Neural crest cell (in vitro differentiated cells): ENCODE measurements at regions not wholly inside any gene's neighbourhood (a gene's known extent, or its start where the extent isn't known, plus 50 kb on each side); places are given as distances from the start of the nearest gene placed in this dataset.

Experiments used
- DNase-seq: peaks from one replicate; pipeline ENCODE4 v3.0.0; 2021; ENCODE audit warnings: low read depth, mixed read lengths, low spot score
- H3K27ac Mint-ChIP-seq: one replicate; pipeline ENCODE4 v1.8.0; 2021; ENCODE audit warnings: mild to moderate bottlenecking, mixed read lengths; ENCODE audit not compliant: unreplicated experiment
- H3K27me3 Mint-ChIP-seq: 2 replicates; pipeline ENCODE4 v1.8.0; 2021; ENCODE audit warnings: low read depth, mild to moderate bottlenecking, mixed read lengths
- H3K36me3 Mint-ChIP-seq: 2 replicates; pipeline ENCODE4 v1.8.0; 2021; ENCODE audit warnings: low read depth, mild to moderate bottlenecking, mixed read lengths
- H3K4me1 Mint-ChIP-seq: 2 replicates; pipeline ENCODE4 v1.8.0; 2021; ENCODE audit warnings: mixed read lengths
- H3K4me3 Mint-ChIP-seq: one replicate; pipeline ENCODE4 v1.8.0; 2021; ENCODE audit warnings: mild to moderate bottlenecking, mixed read lengths
- H3K9me3 Mint-ChIP-seq: 2 replicates; pipeline ENCODE4 v1.8.0; 2021; ENCODE audit warnings: mixed read lengths
- CTCF ChIP-seq: fragments of 200-600 bp; sonication (generic); conservative IDR thresholded peaks from 2 replicates; pipeline ENCODE4 v1.5.0; 2021; ENCODE audit warnings: antibody characterized with exemption, mild to moderate bottlenecking

- H3K9me3 Mint-ChIP-seq: peaks cover 9% of the 10 kb centered on the region
- H3K4me1 Mint-ChIP-seq: peaks cover 27% of the 10 kb centered on the region
- no peaks in the 10 kb centered on the region for H3K27me3 Mint-ChIP-seq
- no peak overlapping the region for H3K4me3 Mint-ChIP-seq
- no peak overlapping the region for H3K27ac Mint-ChIP-seq
- H3K36me3 Mint-ChIP-seq: peaks cover 3% of the 10 kb centered on the region
- TF ChIP-seq CTCF: no peak
- no peak for DNase-seq
Observed at GRCh38 chr5:67378256-67378655, 181.7 kb upstream of the CD180 start.

GRCh38 chr5:67377631-67378030 is 181.0 kb upstream of the CD180 start:
- no peak for DNase-seq
- Mint-ChIP-seq H3K36me3 (peaks cover 3% of the 10 kb centered on the region), H3K9me3 (peaks cover 9% of the 10 kb centered on the region), H3K4me1 (peaks cover 31% of the 10 kb centered on the region), H3K4me3 (no peak overlapping the region), H3K27ac (no peak overlapping the region), H3K27me3 (no peaks in the 10 kb centered on the region)
- no peak for TF ChIP-seq CTCF

- Mint-ChIP-seq H3K4me1 (peaks cover 46% of the 10 kb centered on the region), H3K27me3 (no peaks in the 10 kb centered on the region), H3K4me3 (no peak overlapping the region), H3K27ac (no peak overlapping the region), H3K36me3 (peaks cover 3% of the 10 kb centered on the region), H3K9me3 (peaks cover 13% of the 10 kb centered on the region)
- DNase-seq: no peak
- no peak for TF ChIP-seq CTCF
Observed at GRCh38 chr5:67375606-67376005, 179.0 kb upstream of the CD180 start.

GRCh38 chr5:67374378-67374777 is 177.8 kb upstream of the CD180 start:
- no peak for DNase-seq
- no peak overlapping the region for H3K27ac Mint-ChIP-seq
- peaks cover 3% of the 10 kb centered on the region for H3K36me3 Mint-ChIP-seq
- no peak overlapping the region for H3K4me3 Mint-ChIP-seq
- peaks cover 13% of the 10 kb centered on the region for H3K9me3 Mint-ChIP-seq
- peaks cover 39% of the 10 kb centered on the region for H3K4me1 Mint-ChIP-seq
- TF ChIP-seq CTCF: no peak
- H3K27me3 Mint-ChIP-seq: no peaks in the 10 kb centered on the region

- H3K9me3 Mint-ChIP-seq: peaks cover 13% of the 10 kb centered on the region
Observed at GRCh38 chr5:67373518-67373917, 176.9 kb upstream of the CD180 start.

More at GRCh38 chr5:67373518-67373917, 176.9 kb upstream of the CD180 start:
- no peaks in the 10 kb centered on the region for H3K27me3 Mint-ChIP-seq
- H3K27ac Mint-ChIP-seq: no peak overlapping the region
- DNase-seq: no peak
- no peak for TF ChIP-seq CTCF
- H3K4me1 Mint-ChIP-seq: peaks cover 39% of the 10 kb centered on the region
- peaks cover 3% of the 10 kb centered on the region for H3K36me3 Mint-ChIP-seq
- H3K4me3 Mint-ChIP-seq: no peak overlapping the region
